ENCODE measurements at regions not wholly inside any gene's neighbourhood (a gene's known extent, or its start where the extent isn't known, plus 50 kb on each side); places are given as distances from the start of the nearest gene placed in this dataset.

DNA sequence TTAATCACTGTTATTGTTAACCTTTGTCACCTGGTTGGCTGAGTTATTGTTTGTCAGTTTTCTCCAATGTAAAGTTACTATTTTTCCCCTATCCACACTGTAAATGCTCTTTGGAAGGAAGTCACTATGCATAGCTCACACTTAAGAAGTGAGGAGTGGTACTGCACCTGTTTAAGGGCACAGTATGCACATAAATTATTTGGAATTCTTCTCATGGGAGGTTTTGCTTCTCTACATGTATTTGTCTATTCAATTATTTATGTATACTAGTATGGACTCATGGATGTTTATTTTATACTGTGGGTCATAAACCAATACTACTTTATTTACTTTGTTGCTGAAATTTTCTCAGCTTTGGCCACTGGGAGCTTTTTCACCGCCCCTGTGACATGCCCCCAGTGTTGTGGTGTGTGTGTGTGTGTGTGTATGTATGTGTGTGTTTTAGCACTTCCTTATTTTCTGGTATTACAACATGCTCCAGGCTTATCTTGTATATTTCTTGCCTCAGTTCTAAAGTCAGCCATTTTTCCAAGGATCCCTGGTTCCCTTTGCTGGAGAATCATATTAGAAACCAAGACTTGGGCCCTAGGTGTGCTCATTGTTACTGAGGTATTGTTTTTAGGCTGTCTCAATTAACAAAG is 290.5 kb downstream of the KBTBD8 start:
- no peak for DNase-seq

DNA sequence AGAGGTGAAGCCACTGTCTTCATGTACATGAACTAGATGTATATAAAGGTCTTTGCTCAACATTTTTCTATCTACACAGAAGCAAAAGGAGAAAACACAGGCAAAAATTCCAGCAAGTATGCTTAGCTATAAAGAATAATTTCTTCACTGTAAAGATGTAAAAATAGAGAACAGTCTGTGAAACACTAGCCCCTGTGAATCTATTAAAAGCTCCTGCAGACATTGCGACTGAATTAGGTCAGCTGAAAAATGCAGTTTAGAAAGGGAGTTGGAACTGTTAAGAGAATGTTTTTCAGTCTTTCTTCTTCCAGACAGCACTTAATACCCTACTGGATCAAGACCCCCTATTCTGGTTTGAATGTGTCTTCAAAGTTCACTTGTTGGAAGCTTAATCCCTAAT is 291.5 kb downstream of the KBTBD8 start:
- DNase-seq: no peak

DNA sequence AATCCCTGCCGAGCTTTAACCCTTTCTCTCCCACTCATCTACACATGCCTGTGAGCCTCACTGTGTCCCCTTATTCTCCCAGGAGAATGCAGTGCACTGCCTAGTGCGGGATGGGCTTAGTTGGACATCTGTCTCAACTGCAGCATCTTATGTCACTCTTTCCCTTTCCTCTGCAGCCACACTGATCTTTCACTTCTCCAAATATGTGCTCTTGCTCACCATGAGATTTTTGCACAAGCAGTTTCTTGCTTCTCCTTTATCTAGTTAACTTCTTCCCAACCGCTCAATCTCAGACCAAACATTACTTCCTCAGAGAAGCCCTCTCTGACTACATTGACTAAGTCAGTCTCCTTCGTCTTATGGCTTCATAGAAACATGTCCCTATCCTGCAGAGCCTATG is 292.3 kb downstream of the KBTBD8 start:
- DNase-seq: no peak

DNA sequence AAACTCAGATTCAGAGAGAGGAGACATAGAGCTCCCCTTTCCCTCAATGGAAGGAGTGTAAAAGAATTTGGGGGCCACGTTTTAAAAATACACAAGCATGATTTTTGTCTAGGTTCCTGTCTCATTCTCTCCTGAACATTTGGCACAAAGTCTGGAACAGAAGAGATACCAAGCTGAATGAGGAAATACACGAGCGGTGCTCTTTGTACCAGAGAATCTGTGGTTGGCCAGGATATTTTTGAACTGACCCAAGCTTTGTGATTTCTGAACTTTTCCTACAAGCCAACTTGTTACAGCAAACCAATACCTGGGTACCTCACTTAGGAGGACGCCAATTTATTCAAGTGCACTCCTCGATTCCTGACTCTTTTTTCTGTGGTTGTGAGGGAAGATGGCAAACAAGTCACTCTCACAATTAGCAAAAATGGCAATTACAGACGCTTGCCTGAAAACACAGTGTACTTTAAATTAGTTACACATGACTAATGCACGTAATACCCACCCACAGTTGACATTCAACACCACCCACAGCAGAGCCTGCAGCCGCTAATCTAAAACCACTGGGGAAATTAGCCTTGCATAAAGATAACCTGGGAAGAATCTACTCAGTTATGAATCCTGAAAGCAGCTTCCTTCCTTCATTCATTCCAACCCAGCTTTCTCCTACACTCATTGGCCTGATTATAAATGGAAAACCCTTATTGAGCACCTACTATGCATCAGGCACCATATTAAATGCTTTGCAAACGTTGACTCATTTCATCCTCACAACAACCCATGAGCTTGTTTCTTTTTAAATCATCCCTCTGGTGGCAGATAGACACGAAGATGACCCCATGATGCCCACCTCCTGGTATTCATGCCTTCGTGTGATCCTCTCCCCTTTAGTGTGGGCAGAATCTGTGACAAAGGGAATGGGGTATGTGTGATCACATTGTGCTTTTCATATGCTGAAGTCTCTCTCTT is 293.5 kb downstream of the KBTBD8 start:
- no peak for DNase-seq

DNA sequence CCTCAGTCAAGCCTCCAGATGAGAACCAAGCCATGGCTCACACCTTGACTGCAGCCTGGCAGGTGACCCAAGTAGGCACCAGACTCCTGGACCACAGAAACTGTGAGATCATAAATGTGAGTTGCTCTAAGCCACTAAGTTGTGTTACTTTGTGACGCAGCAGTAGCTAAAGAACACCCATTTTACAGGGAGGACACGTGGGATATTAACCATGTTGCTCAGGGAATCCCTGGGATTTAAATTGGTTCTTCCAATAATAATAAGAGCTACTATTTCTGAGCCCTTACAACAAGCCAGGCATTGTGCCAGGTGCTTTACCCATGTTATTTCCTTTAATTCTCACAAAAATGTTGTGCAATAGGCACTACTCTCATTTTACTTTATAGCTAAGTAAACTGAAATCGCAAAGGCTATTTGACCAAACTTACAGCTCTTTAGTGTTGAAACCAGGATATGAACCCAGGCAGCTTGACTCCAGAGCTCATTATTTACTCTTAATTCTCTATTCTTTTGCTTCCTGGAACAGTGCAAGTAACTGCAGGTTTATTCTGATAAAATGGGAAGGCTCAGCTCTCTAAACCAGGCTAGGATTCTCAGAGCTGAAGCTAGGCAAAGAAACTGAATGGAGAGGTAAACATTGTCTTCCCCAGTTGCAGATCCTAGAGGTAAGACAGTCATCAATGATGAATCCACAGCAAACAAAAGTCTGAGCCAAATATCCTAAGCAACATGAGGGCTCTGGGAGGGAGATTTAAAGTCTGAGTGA is 294.4 kb downstream of the KBTBD8 start:
- DNase-seq: peak; percentile 52 to 53

DNA sequence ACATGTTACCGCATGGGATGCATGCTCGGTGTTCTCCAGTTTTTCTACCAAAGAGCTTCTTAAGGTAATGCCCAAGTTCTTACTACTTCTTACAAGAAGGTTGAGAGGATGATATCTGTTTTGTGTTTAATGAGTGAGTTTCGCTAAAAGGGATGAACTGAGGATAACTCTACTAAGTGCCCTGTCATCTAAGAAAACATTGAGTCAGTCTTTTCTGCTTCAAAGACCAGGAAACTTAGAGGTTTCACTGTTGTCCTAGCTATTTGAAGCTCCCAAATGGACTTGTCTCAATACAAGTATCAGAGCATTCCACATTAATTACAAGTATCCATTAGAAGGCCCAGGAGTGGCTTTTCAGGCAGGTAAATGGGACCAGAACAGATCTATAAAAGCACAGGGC is 296.2 kb downstream of the KBTBD8 start:
- DNase-seq: no peak

DNA sequence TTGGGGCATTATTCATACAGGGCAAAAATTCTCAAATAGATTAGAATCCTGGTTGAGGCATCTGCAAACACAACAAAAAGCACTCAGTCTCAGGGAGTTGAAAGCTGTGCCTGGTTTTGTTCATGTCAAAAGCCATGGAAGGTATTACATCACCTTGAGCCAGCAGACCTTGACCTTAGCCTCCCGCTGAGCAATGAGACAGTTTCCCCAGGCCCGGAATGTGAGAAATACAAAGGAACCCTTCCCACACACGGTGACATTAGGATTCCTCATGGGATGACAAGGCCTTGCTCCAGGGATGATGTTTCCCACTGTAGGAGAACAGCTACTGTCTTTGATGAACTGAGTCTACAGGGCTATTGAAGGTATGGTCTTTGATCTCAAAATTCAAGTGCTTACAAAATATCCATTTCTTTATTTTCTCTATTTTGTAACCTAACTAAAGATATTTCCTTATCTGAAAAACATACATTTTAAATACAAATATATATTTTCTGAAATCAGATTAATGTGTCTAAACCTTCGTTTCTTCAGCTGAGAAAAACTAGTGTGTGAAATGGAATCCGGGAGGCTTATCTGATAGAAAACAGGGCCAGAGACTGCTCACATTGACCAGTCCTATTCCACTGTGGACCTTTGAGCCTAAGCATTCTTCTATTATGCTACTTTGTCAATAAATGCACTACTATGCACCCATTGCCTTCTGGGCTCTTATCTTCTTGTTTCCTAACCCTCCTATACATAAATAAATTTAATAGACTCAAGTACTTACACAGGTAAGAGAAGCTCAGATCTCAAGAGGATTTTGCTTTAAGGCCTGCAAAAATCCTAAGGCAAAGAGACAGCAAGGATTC is 298.2 kb downstream of the KBTBD8 start:
- no peak for DNase-seq

DNA sequence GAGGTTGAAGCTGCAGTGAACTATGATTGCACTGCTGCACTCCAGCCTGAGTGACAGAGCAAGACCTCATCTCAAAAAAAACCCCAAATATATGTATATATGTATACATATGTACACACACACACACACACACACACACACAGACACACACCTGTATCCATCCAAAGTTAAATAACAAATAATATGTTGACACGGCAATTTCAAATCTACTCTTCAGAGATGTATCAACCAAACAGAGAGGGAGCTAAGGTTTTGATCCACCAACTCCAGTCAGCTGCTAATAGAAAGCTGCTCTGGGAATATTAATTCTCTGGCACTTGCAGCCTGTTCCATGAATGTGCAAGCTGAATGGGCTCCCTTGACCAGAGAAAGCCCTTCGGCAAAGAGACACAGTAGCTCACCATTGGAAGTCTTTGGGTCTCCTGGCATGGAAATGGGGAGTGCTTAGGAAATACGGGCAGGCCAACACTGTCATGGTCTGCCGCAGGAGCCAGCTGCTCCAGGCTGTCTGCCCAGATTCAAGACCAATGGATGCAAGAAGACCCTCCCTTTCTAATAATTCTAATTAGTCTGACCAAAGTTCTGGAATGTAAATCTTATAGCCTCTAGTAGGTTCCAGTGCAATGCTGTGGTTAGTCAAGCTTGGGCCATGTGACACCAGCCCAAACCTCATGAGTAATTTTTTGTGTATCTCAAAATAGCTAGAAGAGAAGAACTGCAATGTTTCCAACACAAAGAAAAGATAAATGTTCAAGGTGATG is 299.8 kb downstream of the KBTBD8 start:
- no peak for DNase-seq

DNA sequence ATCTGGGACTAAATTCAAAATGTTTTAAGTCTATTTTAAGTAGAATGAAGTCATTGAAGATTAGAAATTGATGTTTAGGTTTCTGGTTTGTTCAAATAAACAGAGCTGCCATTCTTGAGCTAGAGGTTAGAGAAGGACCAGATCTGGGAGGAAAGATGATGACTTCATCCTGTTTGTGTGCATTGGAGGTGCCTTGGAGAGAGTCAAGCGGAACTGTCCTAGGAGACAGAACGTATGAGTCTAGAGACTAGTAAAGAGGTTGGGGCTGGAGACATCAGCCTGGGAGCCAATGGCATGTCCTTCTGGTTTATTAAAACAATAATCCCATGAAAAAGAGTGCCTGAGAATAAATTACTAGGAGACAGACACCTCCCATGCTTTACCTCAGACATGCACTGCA is 303.4 kb downstream of the KBTBD8 start:
- DNase-seq: no peak

DNA sequence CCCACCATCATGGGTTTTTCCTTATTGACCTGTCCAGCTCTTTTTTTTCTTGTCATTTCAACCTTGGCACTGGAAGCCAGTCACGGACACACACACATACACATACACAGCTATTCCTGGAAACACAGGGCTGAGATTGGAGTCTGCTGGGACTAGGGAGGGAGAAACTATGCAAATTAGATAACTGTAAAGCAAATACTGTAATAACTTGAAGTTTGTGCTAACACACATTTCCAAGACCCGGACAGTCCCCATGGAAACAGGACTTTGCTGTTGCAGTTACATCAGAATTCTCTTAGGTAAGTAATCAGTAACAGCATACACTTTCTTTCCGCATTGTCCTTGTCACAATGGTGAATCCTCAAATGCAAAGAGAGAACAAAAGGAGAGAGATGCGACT is 304.4 kb downstream of the KBTBD8 start:
- no peak for DNase-seq

DNA sequence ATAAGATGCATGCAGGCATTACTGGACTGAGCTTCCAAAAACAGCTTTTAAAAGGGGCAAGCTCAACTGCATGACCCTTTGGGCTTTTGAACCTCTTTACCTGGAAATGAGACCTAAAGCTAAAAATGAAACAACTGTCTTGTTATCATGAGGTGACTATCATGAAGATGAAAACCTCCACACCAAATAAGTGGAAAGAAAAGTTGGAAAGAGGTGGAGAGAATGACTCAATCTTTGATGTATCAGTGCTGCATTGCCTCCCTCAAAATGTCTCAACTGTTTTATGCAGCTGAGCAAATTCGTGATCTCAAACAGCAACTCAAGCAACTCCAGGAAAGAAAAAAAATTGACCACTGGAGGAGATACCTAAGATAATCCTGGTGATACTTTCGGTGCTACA is 307.1 kb downstream of the KBTBD8 start:
- no peak for DNase-seq

DNA sequence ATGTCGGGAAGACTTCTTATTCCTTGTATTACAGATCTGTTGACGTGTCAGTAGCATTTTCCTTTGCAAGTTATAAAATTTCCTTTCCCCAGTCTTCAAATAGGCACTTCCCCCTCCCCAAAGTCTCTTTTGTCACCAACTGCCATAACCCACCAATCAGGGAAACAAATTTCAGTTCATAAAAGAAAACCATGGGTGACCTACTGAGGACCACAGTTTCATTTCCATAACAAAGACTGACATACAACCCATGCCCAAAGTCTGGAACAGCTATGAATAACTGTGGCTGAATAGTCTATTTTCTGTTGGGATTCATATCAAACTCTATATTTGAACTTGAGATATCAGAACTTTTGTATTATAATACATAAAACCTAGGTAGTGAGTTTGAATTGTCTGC is 307.8 kb downstream of the KBTBD8 start:
- no peak for DNase-seq

DNA sequence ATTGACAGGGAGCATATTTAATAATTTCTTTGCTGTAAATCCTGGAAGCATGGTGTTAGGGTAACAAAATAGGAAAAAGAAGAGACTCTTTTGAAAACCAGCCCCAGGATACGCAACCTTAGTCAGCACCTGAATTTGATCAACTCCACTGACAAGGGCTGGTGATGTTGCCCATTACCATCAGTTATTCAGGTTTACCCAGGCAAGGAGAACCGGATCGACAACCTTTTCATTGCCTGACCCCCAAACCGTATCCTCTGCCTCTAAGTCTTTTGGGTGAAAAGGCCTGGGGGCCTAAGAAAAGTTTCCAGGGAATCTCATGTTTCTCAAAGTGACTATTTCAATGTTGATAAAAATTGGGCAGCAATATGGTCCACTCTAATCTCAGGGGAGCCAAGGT is 313.3 kb downstream of the KBTBD8 start:
- no peak for DNase-seq

DNA sequence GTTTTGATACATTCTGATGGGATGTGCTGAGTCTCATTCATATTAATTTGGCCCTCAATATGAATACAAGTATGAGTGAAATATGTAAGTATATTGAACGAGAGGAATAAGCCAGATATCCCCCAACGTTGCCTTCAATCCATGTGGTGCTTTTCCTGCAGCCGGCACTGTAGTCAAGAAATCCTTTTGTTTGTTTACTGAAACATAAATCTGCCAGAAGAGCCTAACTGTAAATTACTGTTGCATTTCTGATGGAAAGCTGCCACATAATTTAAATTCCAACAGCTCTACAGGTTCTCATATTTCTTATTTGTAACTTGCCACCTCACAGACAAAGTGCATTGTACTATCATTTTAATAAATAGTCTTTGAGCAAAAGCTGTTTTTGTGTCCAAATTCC is 314.0 kb downstream of the KBTBD8 start:
- DNase-seq: no peak

DNA sequence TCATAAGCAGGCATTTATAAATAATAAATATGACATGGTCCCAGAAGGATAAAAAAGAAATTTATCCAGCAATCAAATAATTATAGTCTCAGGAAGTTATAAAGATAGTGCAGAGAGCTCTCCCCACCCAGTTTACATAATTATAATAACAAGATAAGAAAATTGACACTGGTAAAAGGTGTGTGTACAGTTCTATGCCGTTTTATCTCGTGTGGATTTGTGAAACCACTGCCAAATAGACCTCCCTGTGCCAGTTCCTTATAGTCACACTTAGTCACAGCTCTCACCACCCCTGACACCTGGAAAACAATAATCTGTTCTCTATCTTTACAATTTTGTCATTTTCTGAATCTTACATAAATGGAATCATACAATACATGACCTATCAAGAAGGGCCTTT is 320.1 kb downstream of the KBTBD8 start:
- no peak for DNase-seq

DNA sequence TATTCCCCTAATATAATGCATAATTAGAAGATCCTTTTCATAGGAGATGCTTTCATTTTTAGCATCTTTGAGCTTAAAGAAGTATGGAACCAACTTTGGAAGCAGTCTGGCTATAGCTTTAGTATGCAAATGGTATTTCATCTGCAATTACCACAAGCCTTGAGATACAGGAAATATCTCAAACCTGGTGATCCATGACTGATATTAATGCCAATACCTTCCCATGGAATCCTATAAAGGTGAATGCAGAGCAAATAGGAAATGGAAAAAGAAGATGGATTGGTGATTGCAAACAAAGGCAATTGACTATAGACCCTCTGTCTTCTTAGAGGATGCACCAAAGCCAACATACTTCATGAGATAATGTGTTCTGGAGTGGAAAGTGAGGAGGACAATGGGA is 326.4 kb downstream of the KBTBD8 start:
- no peak for DNase-seq
